WI38 (cell line): ENCODE measurements at regions not wholly inside any gene's neighbourhood (a gene's known extent, or its start where the extent isn't known, plus 50 kb on each side); places are given as distances from the start of the nearest gene placed in this dataset.

Experiments
- H3K4me3 ChIP-seq: 2 replicates; pipeline ENCODE4 v1.5.1; 2011; ENCODE audit warnings: low read depth, mild to moderate bottlenecking, control low read depth, low read length
- CTCF ChIP-seq: IDR thresholded peaks from 2 replicates; pipeline ENCODE4 v1.5.1; 2012; ENCODE audit warnings: low read depth, mild to moderate bottlenecking, control low read depth, low read length

- H3K4me3 ChIP-seq = no peak overlapping the region
- no peak for TF ChIP-seq CTCF
These were observed 86.6 kb upstream of the TCERG1L start for GRCh38 chr10:131398166-131398565.

GRCh38 chr10:131399981-131400380 lies 88.5 kb upstream of the TCERG1L start:
- TF ChIP-seq CTCF = no peak
- H3K4me3 ChIP-seq = no peak overlapping the region

GRCh38 chr10:131400513-131400912 lies 89.0 kb upstream of the TCERG1L start:
- no peak for TF ChIP-seq CTCF
- no peak overlapping the region for H3K4me3 ChIP-seq

- no peak for TF ChIP-seq CTCF
These were observed 91.5 kb upstream of the TCERG1L start for GRCh38 chr10:131402771-131403650.

GRCh38 chr10:131403936-131404335 lies 92.4 kb upstream of the TCERG1L start:
- TF ChIP-seq CTCF = no peak
- H3K4me3 ChIP-seq = no peak overlapping the region

More at GRCh38 chr10:131402771-131403650, 91.5 kb upstream of the TCERG1L start:
- H3K4me3 ChIP-seq = no peak overlapping the region

GRCh38 chr10:131404886-131405285 lies 93.4 kb upstream of the TCERG1L start:
- TF ChIP-seq CTCF = no peak
- H3K4me3 ChIP-seq = no peak overlapping the region

- no peak for TF ChIP-seq CTCF
- no peak overlapping the region for H3K4me3 ChIP-seq
These were observed 95.3 kb upstream of the TCERG1L start for GRCh38 chr10:131406676-131407392.
